Fibroblast of lung (primary cell): ENCODE measurements at regions not wholly inside any gene's neighbourhood (a gene's known extent, or its start where the extent isn't known, plus 50 kb on each side); places are given as distances from the start of the nearest gene placed in this dataset.

Experiments
- DNase-seq, 2 donors: peaks; one replicate each; pipeline versions ENCODE4 v3.0.0 to v3.0.0-alpha.2; 2010; ENCODE audit warnings: low read depth in 2 of 2
- H2AFZ ChIP-seq: 2 replicates; pipeline ENCODE4 v1.5.1; 2012; ENCODE audit warnings: low read length, control low read depth, inconsistent platforms
- H3K27ac ChIP-seq: 2 replicates; pipeline ENCODE4 v1.5.1; 2011; ENCODE audit warnings: low read length, control low read depth; ENCODE audit not compliant: insufficient read depth
- H3K27me3 ChIP-seq: 2 replicates; pipeline ENCODE4 v1.5.1; 2011; ENCODE audit warnings: mild to moderate bottlenecking, low read length; ENCODE audit not compliant: control insufficient read depth, insufficient read depth
- H3K36me3 ChIP-seq: 2 replicates; pipeline ENCODE4 v1.5.1; 2011; ENCODE audit warnings: low read length; ENCODE audit not compliant: control insufficient read depth, insufficient read depth
- H3K4me1 ChIP-seq: 2 replicates; pipeline ENCODE4 v1.5.1; 2011; ENCODE audit warnings: low read length; ENCODE audit not compliant: control insufficient read depth, insufficient read depth; ENCODE audit errors: extremely low read depth
- H3K4me2 ChIP-seq: 2 replicates; pipeline ENCODE4 v1.5.1; 2011; ENCODE audit warnings: low read length, control low read depth; ENCODE audit not compliant: insufficient read depth; ENCODE audit errors: extremely low read depth
- H3K4me3 ChIP-seq, 4 experiments: fragments of 200-600 bp in 1 of 4; sonication (generic) in 1 of 4; replicated peaks in 1 of 4; 2 replicates each; pipeline ENCODE4 v1.5.1; 2011 to 2016; ENCODE audit warnings: low read length in 4 of 4, low read depth in 3 of 4, mild to moderate bottlenecking in 3 of 4, control low read depth in 2 of 4, inconsistent platforms in 1 of 4, mixed read lengths in 1 of 4; ENCODE audit not compliant: insufficient read depth in 1 of 4; ENCODE audit errors: control extremely low read depth in 1 of 4
- H3K79me2 ChIP-seq: 2 replicates; pipeline ENCODE4 v1.5.1; 2012; ENCODE audit warnings: mild to moderate bottlenecking, low read length, inconsistent platforms; ENCODE audit not compliant: control insufficient read depth, insufficient read depth
- H3K9ac ChIP-seq: 2 replicates; pipeline ENCODE4 v1.5.1; 2011; ENCODE audit warnings: mild to moderate bottlenecking, low read length, control low read depth; ENCODE audit not compliant: insufficient read depth
- H3K9me3 ChIP-seq: 2 replicates; pipeline ENCODE4 v1.5.1; 2012; ENCODE audit warnings: low read depth, low read length; ENCODE audit not compliant: control insufficient read depth, insufficient read depth
- H4K20me1 ChIP-seq: 2 replicates; pipeline ENCODE4 v1.5.1; 2011; ENCODE audit warnings: low read length; ENCODE audit not compliant: control insufficient read depth, insufficient read depth; ENCODE audit errors: extremely low read depth
- CTCF ChIP-seq, 2 donors: IDR thresholded peaks in 1 of 2; conservative IDR thresholded peaks in 1 of 2; 1 replicate in 1 of 2; 2 replicates in 1 of 2; pipeline ENCODE4 v1.5.1; 2011 to 2012; ENCODE audit warnings: low read length in 2 of 2, control low read depth in 1 of 2, inconsistent platforms in 1 of 2, low read depth in 1 of 2, mild to moderate bottlenecking in 1 of 2
- EZH2 ChIP-seq: IDR thresholded peaks from 2 replicates; pipeline ENCODE4 v1.5.1; 2012; ENCODE audit warnings: low read length, control low read depth, mild to moderate bottlenecking; ENCODE audit errors: missing control alignments

GRCh38 chr2:16249246-16250055 is 309.1 kb downstream of the MYCN start:
- H3K27ac ChIP-seq: no peak overlapping the region
- H3K27me3 ChIP-seq: no peaks in the 10 kb centered on the region
- H3K9me3 ChIP-seq: no peaks in the 10 kb centered on the region
- H3K36me3 ChIP-seq: no peaks in the 10 kb centered on the region
- H3K4me1 ChIP-seq: no peaks in the 10 kb centered on the region
- no peak overlapping the region for H3K9ac ChIP-seq
- no peak for TF ChIP-seq EZH2
- no peak for TF ChIP-seq CTCF (conservative IDR thresholded peaks at IDR 0.05 in 1 of 2, IDR thresholded peaks at IDR 0.05 in 1 of 2; ENCODE audit: low read depth in 1 of 2, low read length in 2 of 2)
- H4K20me1 ChIP-seq: no peaks in the 10 kb centered on the region
- H3K79me2 ChIP-seq: no peaks in the 10 kb centered on the region
- no peak for DNase-seq
- H3K4me3 ChIP-seq: no peak overlapping the region
- H2AFZ ChIP-seq: no peak overlapping the region
- H3K4me2 ChIP-seq: no peak overlapping the region

GRCh38 chr2:16248571-16249105 is 308.3 kb downstream of the MYCN start:
- Histone ChIP-seq H3K27ac (no peak overlapping the region), H3K4me2 (no peak overlapping the region), H3K4me1 (no peaks in the 10 kb centered on the region), H3K9me3 (no peaks in the 10 kb centered on the region), H2AFZ (no peak overlapping the region), H3K9ac (no peak overlapping the region), H3K27me3 (no peaks in the 10 kb centered on the region), H3K4me3 (no peak overlapping the region), H3K79me2 (no peaks in the 10 kb centered on the region), H3K36me3 (no peaks in the 10 kb centered on the region), H4K20me1 (no peaks in the 10 kb centered on the region)
- TF ChIP-seq CTCF (conservative IDR thresholded peaks at IDR 0.05 in 1 of 2, IDR thresholded peaks at IDR 0.05 in 1 of 2; ENCODE audit: low read depth in 1 of 2, low read length in 2 of 2) (no peak), EZH2 (no peak)
- no peak for DNase-seq

- Histone ChIP-seq H3K9ac (no peak overlapping the region), H3K27me3 (no peaks in the 10 kb centered on the region), H3K4me2 (no peak overlapping the region), H3K4me1 (no peaks in the 10 kb centered on the region), H3K79me2 (no peaks in the 10 kb centered on the region), H3K4me3 (no peak overlapping the region), H3K9me3 (no peaks in the 10 kb centered on the region), H2AFZ (no peak overlapping the region), H3K36me3 (no peaks in the 10 kb centered on the region), H3K27ac (no peak overlapping the region), H4K20me1 (no peaks in the 10 kb centered on the region)
- no peak for DNase-seq
- TF ChIP-seq CTCF (conservative IDR thresholded peaks at IDR 0.05 in 1 of 2, IDR thresholded peaks at IDR 0.05 in 1 of 2; ENCODE audit: low read depth in 1 of 2, low read length in 2 of 2) (no peak), EZH2 (no peak)
Observed at GRCh38 chr2:16247326-16248122, 307.2 kb downstream of the MYCN start.
